Lung (tissue), 11 donors: ENCODE measurements at regions not wholly inside any gene's neighbourhood (a gene's known extent, or its start where the extent isn't known, plus 50 kb on each side); places are given as distances from the start of the nearest gene placed in this dataset.

Experiments
- ATAC-seq: fragments of 200-7000 bp; cut with Tn5 transposase; one replicate; pipeline ENCODE4 v1.9.1; 2020; ENCODE audit warnings: moderate number of reproducible peaks; ENCODE audit not compliant: insufficient read depth, low FRiP score
- DNase-seq, 3 donors: peaks; one replicate each; pipeline ENCODE4 v3.0.0-alpha.2; 2013 to 2017
- H3K27ac ChIP-seq, 2 donors: one replicate each; pipeline ENCODE4 v1.5.1; 2013; ENCODE audit warnings: mild to moderate bottlenecking in 2 of 2, moderate library complexity in 2 of 2, control low read depth in 1 of 2, inconsistent platforms in 1 of 2, low read depth in 1 of 2, low read length in 1 of 2
- H3K27me3 ChIP-seq, 3 donors: one replicate each; pipeline ENCODE4 v1.5.1; 2013; ENCODE audit warnings: low read length in 2 of 3; ENCODE audit not compliant: control insufficient read depth in 3 of 3, insufficient read depth in 3 of 3
- H3K36me3 ChIP-seq, 4 donors: one replicate each; pipeline ENCODE4 v1.5.1; 2013; ENCODE audit warnings: low read length in 4 of 4, mild to moderate bottlenecking in 1 of 4, moderate library complexity in 1 of 4; ENCODE audit not compliant: control insufficient read depth in 4 of 4, insufficient read depth in 4 of 4
- H3K4me1 ChIP-seq, 5 donors: one replicate each; pipeline ENCODE4 v1.5.1; 2013; ENCODE audit warnings: low read length in 5 of 5, mild to moderate bottlenecking in 2 of 5, moderate library complexity in 1 of 5; ENCODE audit not compliant: control insufficient read depth in 5 of 5, insufficient read depth in 5 of 5
- H3K4me3 ChIP-seq: one replicate; pipeline ENCODE4 v1.5.1; 2013; ENCODE audit warnings: mild to moderate bottlenecking, control low read depth, moderate library complexity
- H3K9ac ChIP-seq, 2 donors: one replicate each; pipeline ENCODE4 v1.5.1; 2013; ENCODE audit warnings: low read length in 2 of 2, control low read depth in 1 of 2; ENCODE audit not compliant: insufficient read depth in 1 of 2
- H3K9me3 ChIP-seq, 4 donors: one replicate each; pipeline ENCODE4 v1.5.1; 2013; ENCODE audit warnings: low read length in 3 of 4, mild to moderate bottlenecking in 1 of 4, moderate library complexity in 1 of 4; ENCODE audit not compliant: control insufficient read depth in 4 of 4, insufficient read depth in 3 of 4
- CTCF ChIP-seq: IDR thresholded peaks from 2 replicates; pipeline ENCODE4 v1.5.1; 2012; ENCODE audit warnings: mild to moderate bottlenecking; ENCODE audit errors: control extremely low read depth, extremely low read depth
- WGBS, 2 donors: extraction: QIAGEN DNeasy Blood & Tissue Kit; methylation state at CpG; one replicate each; pipeline ENCODE4 v1.1.7; 2013; 5-methylcytosine and 5-hydroxymethylcytosine counted together
- donor health status: control.
- donor health status: control.
- donor health status: Bipolar disorder and iron deficiency.
- donor health status: healthy.
- donor health status: DM: yes; HTN: yes; CAD: no.

- H3K36me3 ChIP-seq: no peaks in the 10 kb centered on the region
- no peak overlapping the region for H3K27ac ChIP-seq
- peaks cover 0 to 2% (median 0%) of the 10 kb centered on the region in 4 donors for H3K9me3 ChIP-seq
- no peaks in the 10 kb centered on the region for H3K27me3 ChIP-seq
- DNase-seq (no peak), ATAC-seq (no peak)
- H3K4me3 ChIP-seq: no peak overlapping the region
- no peak overlapping the region for H3K9ac ChIP-seq
- TF ChIP-seq CTCF: no peak
- WGBS, 2 donors: 92 to 94% methylated on average over 1 of the region's 1 CpG
- no peaks in the 10 kb centered on the region for H3K4me1 ChIP-seq
Observed at GRCh38 chr6:48977573-48977972, 485.5 kb downstream of the MMUT start.

GRCh38 chr6:48973491-48973890 is 489.6 kb downstream of the MMUT start:
- no peak overlapping the region for H3K27ac ChIP-seq
- no peaks in the 10 kb centered on the region for H3K9me3 ChIP-seq
- H3K27me3 ChIP-seq: no peaks in the 10 kb centered on the region
- TF ChIP-seq CTCF: no peak
- 75 to 80% methylated on average over 1 of the region's 1 CpG for WGBS, 2 donors
- no peak overlapping the region for H3K4me3 ChIP-seq
- DNase-seq (peak in 2 of 3 donors; percentile 36 to 78), ATAC-seq (no peak)
- H3K36me3 ChIP-seq: no peaks in the 10 kb centered on the region
- H3K9ac ChIP-seq: no peak overlapping the region
- no peaks in the 10 kb centered on the region for H3K4me1 ChIP-seq

- WGBS, 2 donors: 60 to 86% methylated on average over 4 of the region's 4 CpGs
- no peaks in the 10 kb centered on the region for H3K27me3 ChIP-seq
- TF ChIP-seq CTCF: no peak
- no peak overlapping the region for H3K4me3 ChIP-seq
- no peaks in the 10 kb centered on the region for H3K36me3 ChIP-seq
- H3K9ac ChIP-seq: no peak overlapping the region
- no peak overlapping the region for H3K27ac ChIP-seq
- no peaks in the 10 kb centered on the region for H3K9me3 ChIP-seq
- H3K4me1 ChIP-seq: no peaks in the 10 kb centered on the region
- DNase-seq: peak in 2 of 3 donors; percentile 2 to 32
- ATAC-seq: no peak
Observed at GRCh38 chr6:48961781-48962415, 501.2 kb downstream of the MMUT start.
